GM12878 (cell line): ENCODE measurements at regions not wholly inside any gene's neighbourhood (a gene's known extent, or its start where the extent isn't known, plus 50 kb on each side); places are given as distances from the start of the nearest gene placed in this dataset.

Experiments
- ATAC-seq: fragments of 200-7000 bp; cut with Tn5 transposase; 3 replicates; pipeline ENCODE4 v1.9.1; 2020; ENCODE audit warnings: mild to moderate bottlenecking, moderate library complexity
- BruUV-seq: library from RNA; stranded (reverse); fragments of 400-500 nt; replicated peaks from 2 replicates; lab custom pipeline; 2021; lab: Mats Ljungman, UMichigan
- CTCF ChIA-PET: fragments of 300-600 bp; sonication (Branson Sonifier 250); formaldehyde crosslinking; extraction: SDS; loops from one replicate; lab custom pipeline; 2021; ENCODE audit warnings: inconsistent platforms; lab: Yijun Ruan, JAX
- POLR2A ChIA-PET: fragments of 350-600 bp; formaldehyde crosslinking; extraction: SDS; loops from one replicate; lab custom pipeline; 2021; ENCODE audit warnings: inconsistent platforms; lab: Charles Lee
- RAD21 ChIA-PET: fragments of 300-600 bp; sonication (Branson Sonifier 250); formaldehyde crosslinking; loops from one replicate; lab custom pipeline; 2023; ENCODE audit warnings: antibody characterized with exemption; ENCODE audit not compliant: unreplicated experiment; lab: Charles Lee
- SMC1A ChIA-PET: fragments of 300-600 bp; sonication (Branson Sonifier 250); formaldehyde crosslinking; loops from one replicate; lab custom pipeline; 2023; ENCODE audit not compliant: unreplicated experiment, uncharacterized antibody; lab: Charles Lee
- DNase-seq: peaks from one replicate; pipeline ENCODE4 v3.0.0-alpha.2; 2011; ENCODE audit warnings: low read depth, low spot score
- FAIRE-seq: peaks from 3 replicates; lab custom pipeline; 2011; peaks lifted over from hg19 to GRCh38; lab: Jason Lieb, UNC
- H2AFZ ChIP-seq: 2 replicates; pipeline ENCODE4 v1.6.0; 2011; ENCODE audit warnings: low read depth, low read length, control low read depth; ENCODE audit not compliant: control insufficient read depth
- H3K27ac ChIP-seq: 2 replicates; pipeline ENCODE4 v1.5.1; 2011; ENCODE audit warnings: control low read depth; ENCODE audit not compliant: control insufficient read depth, insufficient read depth
- H3K27me3 ChIP-seq, 2 experiments: replicated peaks in 1 of 2; 2 replicates each; pipeline versions ENCODE4 v1.6.0 to v1.6.1; 2011; ENCODE audit warnings: low read length in 1 of 2; ENCODE audit not compliant: control insufficient read depth in 2 of 2, insufficient read depth in 2 of 2
- H3K36me3 ChIP-seq, 2 experiments: 2 replicates each; pipeline ENCODE4 v1.5.1; 2011; ENCODE audit warnings: low read length in 1 of 2; ENCODE audit not compliant: control insufficient read depth in 2 of 2, insufficient read depth in 2 of 2
- H3K4me1 ChIP-seq: 2 replicates; pipeline ENCODE4 v1.6.1; 2011; ENCODE audit warnings: mild to moderate bottlenecking, low read length, moderate library complexity, mixed read lengths; ENCODE audit not compliant: control insufficient read depth, insufficient read depth
- H3K4me2 ChIP-seq: 2 replicates; pipeline ENCODE4 v1.6.0; 2011; ENCODE audit warnings: control low read depth; ENCODE audit not compliant: control insufficient read depth, insufficient read depth
- H3K4me3 ChIP-seq: fragments of 200-600 bp; sonication (generic); 2 replicates; pipeline ENCODE4 v1.5.1; 2016
- H3K79me2 ChIP-seq: 2 replicates; pipeline ENCODE4 v1.6.0; 2011; ENCODE audit warnings: low read length; ENCODE audit not compliant: control insufficient read depth, insufficient read depth
- H3K9ac ChIP-seq: 2 replicates; pipeline ENCODE4 v1.8.0; 2011; ENCODE audit warnings: low read length, control low read depth, mixed read lengths; ENCODE audit not compliant: control insufficient read depth, insufficient read depth
- H3K9me3 ChIP-seq: replicated peaks from 3 replicates; pipeline ENCODE4 v1.5.1; 2011; ENCODE audit warnings: mild to moderate bottlenecking, low read length; ENCODE audit not compliant: control insufficient read depth, insufficient read depth
- H4K20me1 ChIP-seq: 2 replicates; pipeline ENCODE4 v1.6.0; 2011; ENCODE audit not compliant: control insufficient read depth, insufficient read depth
- DPF2 ChIP-seq: fragments of 450-650 bp; IDR thresholded peaks from 2 replicates; pipeline ENCODE4 v1.6.1; 2017; ENCODE audit warnings: mild to moderate bottlenecking
- EED ChIP-seq: sonication (generic); IDR thresholded peaks from 2 replicates; pipeline ENCODE4 v1.6.1; 2016; ENCODE audit warnings: antibody characterized with exemption, low read depth
- MLLT1 ChIP-seq: fragments of 450-650 bp; IDR thresholded peaks from 2 replicates; pipeline ENCODE4 v1.6.1; 2016; ENCODE audit warnings: mild to moderate bottlenecking
- PAX5 ChIP-seq: IDR thresholded peaks from 2 replicates; pipeline ENCODE4 v1.6.1; 2011; ENCODE audit warnings: low read depth, low read length, borderline replicate concordance
- REST ChIP-seq: IDR thresholded peaks from 2 replicates; pipeline ENCODE4 v1.6.1; 2012; ENCODE audit warnings: mild to moderate bottlenecking, low read depth, low read length
- YBX1 ChIP-seq: fragments of 450-650 bp; IDR thresholded peaks from 2 replicates; pipeline ENCODE4 v1.6.1; 2016; ENCODE audit warnings: antibody characterized with exemption
- ZBTB40 ChIP-seq: fragments of 450-650 bp; IDR thresholded peaks from 2 replicates; pipeline ENCODE4 v1.6.1; 2016; ENCODE audit warnings: mild to moderate bottlenecking, moderate library complexity, borderline replicate concordance
- ZNF207 ChIP-seq: fragments of 450-650 bp; IDR thresholded peaks from 2 replicates; pipeline ENCODE4 v1.6.1; 2014; ENCODE audit warnings: antibody characterized with exemption, mild to moderate bottlenecking, borderline replicate concordance
- ZSCAN29 ChIP-seq: fragments of 450-650 bp; IDR thresholded peaks from 2 replicates; pipeline ENCODE4 v1.6.1; 2017; ENCODE audit warnings: mild to moderate bottlenecking, moderate library complexity
- WGBS: methylation state at CpG from one replicate; pipeline ENCODE4 v1.1.6; 2016; ENCODE audit warnings: low lambda C conversion rate; ENCODE audit not compliant: insufficient replicate concordance, insufficient coverage; ENCODE audit errors: missing lambda C conversion rate; 5-methylcytosine and 5-hydroxymethylcytosine counted together
- in situ Hi-C: fragments of 300-500 bp; cut with MboI; formaldehyde crosslinking; loops from 9 replicates; pipeline ENCODE4 v1.14.3; 2018; ENCODE audit warnings: mixed read lengths
- intact Hi-C: fragments of 100-400 bp; cut with micrococcal nuclease; formaldehyde crosslinking; loops from one replicate; pipeline ENCODE4 v1.14.2; 2022; ENCODE audit not compliant: unreplicated experiment
- TF ChIP-seq, protein P1 (sequence below): fragments of 450-650 bp; IDR thresholded peaks from 2 replicates; pipeline ENCODE4 v1.6.1; 2017; ENCODE audit warnings: mild to moderate bottlenecking, low read depth, inconsistent platforms; ENCODE audit not compliant: poor library complexity, severe bottlenecking
- TF ChIP-seq, protein P2 (sequence below): fragments of 450-650 bp; IDR thresholded peaks from 2 replicates; pipeline ENCODE4 v1.6.1; 2017; ENCODE audit warnings: mild to moderate bottlenecking

GRCh38 chr20:39234520-39235095 is 272.5 kb downstream of the DHX35 start:
- H3K27me3 ChIP-seq, result no peaks in the 10 kb centered on the region
- no peak for TF ChIP-seq PAX5
- TF ChIP-seq DPF2, result no peak
- TF ChIP-seq EED, result no peak
- no peak for TF ChIP-seq ZBTB40
- no peak for TF ChIP-seq MLLT1
- no peak for TF ChIP-seq YBX1
- TF ChIP-seq ZNF207, result no peak
- TF ChIP-seq ZSCAN29, result no peak
- no peak for TF ChIP-seq REST
- TF ChIP-seq, protein P1, sequence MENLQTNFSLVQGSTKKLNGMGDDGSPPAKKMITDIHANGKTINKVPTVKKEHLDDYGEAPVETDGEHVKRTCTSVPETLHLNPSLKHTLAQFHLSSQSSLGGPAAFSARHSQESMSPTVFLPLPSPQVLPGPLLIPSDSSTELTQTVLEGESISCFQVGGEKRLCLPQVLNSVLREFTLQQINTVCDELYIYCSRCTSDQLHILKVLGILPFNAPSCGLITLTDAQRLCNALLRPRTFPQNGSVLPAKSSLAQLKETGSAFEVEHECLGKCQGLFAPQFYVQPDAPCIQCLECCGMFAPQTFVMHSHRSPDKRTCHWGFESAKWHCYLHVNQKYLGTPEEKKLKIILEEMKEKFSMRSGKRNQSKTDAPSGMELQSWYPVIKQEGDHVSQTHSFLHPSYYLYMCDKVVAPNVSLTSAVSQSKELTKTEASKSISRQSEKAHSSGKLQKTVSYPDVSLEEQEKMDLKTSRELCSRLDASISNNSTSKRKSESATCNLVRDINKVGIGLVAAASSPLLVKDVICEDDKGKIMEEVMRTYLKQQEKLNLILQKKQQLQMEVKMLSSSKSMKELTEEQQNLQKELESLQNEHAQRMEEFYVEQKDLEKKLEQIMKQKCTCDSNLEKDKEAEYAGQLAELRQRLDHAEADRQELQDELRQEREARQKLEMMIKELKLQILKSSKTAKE, result no peak
- TF ChIP-seq, protein P2, sequence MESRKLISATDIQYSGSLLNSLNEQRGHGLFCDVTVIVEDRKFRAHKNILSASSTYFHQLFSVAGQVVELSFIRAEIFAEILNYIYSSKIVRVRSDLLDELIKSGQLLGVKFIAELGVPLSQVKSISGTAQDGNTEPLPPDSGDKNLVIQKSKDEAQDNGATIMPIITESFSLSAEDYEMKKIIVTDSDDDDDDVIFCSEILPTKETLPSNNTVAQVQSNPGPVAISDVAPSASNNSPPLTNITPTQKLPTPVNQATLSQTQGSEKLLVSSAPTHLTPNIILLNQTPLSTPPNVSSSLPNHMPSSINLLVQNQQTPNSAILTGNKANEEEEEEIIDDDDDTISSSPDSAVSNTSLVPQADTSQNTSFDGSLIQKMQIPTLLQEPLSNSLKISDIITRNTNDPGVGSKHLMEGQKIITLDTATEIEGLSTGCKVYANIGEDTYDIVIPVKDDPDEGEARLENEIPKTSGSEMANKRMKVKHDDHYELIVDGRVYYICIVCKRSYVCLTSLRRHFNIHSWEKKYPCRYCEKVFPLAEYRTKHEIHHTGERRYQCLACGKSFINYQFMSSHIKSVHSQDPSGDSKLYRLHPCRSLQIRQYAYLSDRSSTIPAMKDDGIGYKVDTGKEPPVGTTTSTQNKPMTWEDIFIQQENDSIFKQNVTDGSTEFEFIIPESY, result no peak

More at GRCh38 chr20:39234520-39235095, 272.5 kb downstream of the DHX35 start:
- POLR2A ChIA-PET, result no interaction called here
- BruUV-seq, result no TSS peak
- in situ Hi-C loops, result no loop called here
- H3K4me3 ChIP-seq, result no peak overlapping the region
- H2AFZ ChIP-seq, result no peak overlapping the region
- FAIRE-seq (no peak), DNase-seq (no peak), ATAC-seq (no peak)
- intact Hi-C loops, result no loop called here
- H3K79me2 ChIP-seq, result no peaks in the 10 kb centered on the region
- RAD21 ChIA-PET, result no interaction called here
- no peak overlapping the region for H3K4me2 ChIP-seq
- no peaks in the 10 kb centered on the region for H3K36me3 ChIP-seq
- CTCF ChIA-PET, result no interaction called here
- 10% methylated on average over 7 of the region's 7 CpGs for WGBS
- no peaks in the 10 kb centered on the region for H3K4me1 ChIP-seq
- SMC1A ChIA-PET, result interaction anchor here (0.6 kb wide), 1 partner anchor 9 kb away, joined by 3 read pairs; no protein-coding TSS in a partner anchor
- no peak overlapping the region for H3K9ac ChIP-seq
- no peaks in the 10 kb centered on the region for H4K20me1 ChIP-seq
- no peak overlapping the region for H3K27ac ChIP-seq
- H3K9me3 ChIP-seq, result no peaks in the 10 kb centered on the region
